GM19193 (cell line): ENCODE measurements at regions not wholly inside any gene's neighbourhood (a gene's known extent, or its start where the extent isn't known, plus 50 kb on each side); places are given as distances from the start of the nearest gene placed in this dataset.

Experiments used
- POLR2A ChIP-seq: IDR thresholded peaks from 4 replicates; pipeline ENCODE4 v1.6.1; 2011; ENCODE audit not compliant: insufficient read depth, insufficient read length; ENCODE audit errors: extremely low read depth

GRCh38 chr2:120785228-120785966 is 49.7 kb downstream of the GLI2 start:
- TF ChIP-seq POLR2A = no peak

GRCh38 chr2:120786038-120786960 is 50.6 kb downstream of the GLI2 start:
- no peak for TF ChIP-seq POLR2A

GRCh38 chr2:120787111-120787821 is 51.6 kb downstream of the GLI2 start:
- no peak for TF ChIP-seq POLR2A

GRCh38 chr2:120787822-120788700 is 52.4 kb downstream of the GLI2 start:
- TF ChIP-seq POLR2A = no peak

GRCh38 chr2:120791243-120791961 is 55.7 kb downstream of the GLI2 start:
- no peak for TF ChIP-seq POLR2A

- TF ChIP-seq POLR2A = no peak
These were observed 56.3 kb downstream of the GLI2 start for GRCh38 chr2:120791962-120792297.

- TF ChIP-seq POLR2A = no peak
These were observed 58.2 kb downstream of the GLI2 start for GRCh38 chr2:120793682-120794403.

GRCh38 chr2:120794716-120795115 is 59.0 kb downstream of the GLI2 start:
- TF ChIP-seq POLR2A = no peak

- no peak for TF ChIP-seq POLR2A
These were observed 60.4 kb downstream of the GLI2 start for GRCh38 chr2:120796094-120796493.

- TF ChIP-seq POLR2A = no peak
These were observed 62.0 kb downstream of the GLI2 start for GRCh38 chr2:120797421-120798221.

GRCh38 chr2:120798567-120799247 is 63.0 kb downstream of the GLI2 start:
- no peak for TF ChIP-seq POLR2A

- TF ChIP-seq POLR2A = no peak
These were observed 66.5 kb downstream of the GLI2 start for GRCh38 chr2:120802158-120802557.
